HepG2 (cell line): ENCODE measurements at regions not wholly inside any gene's neighbourhood (a gene's known extent, or its start where the extent isn't known, plus 50 kb on each side); places are given as distances from the start of the nearest gene placed in this dataset.

Experiments used
- ATAC-seq: fragments of 200-7000 bp; cut with Tn5 transposase; 3 replicates; pipeline ENCODE4 v1.9.1; 2020; ENCODE audit warnings: mild to moderate bottlenecking, moderate library complexity
- BruUV-seq: library from RNA; stranded (reverse); fragments of 400-500 nt; replicated peaks from 2 replicates; lab custom pipeline; 2021; lab: Mats Ljungman, UMichigan
- CTCF ChIA-PET: fragments of 300-600 bp; formaldehyde crosslinking; extraction: SDS; loops from one replicate; lab custom pipeline; 2021; ENCODE audit warnings: low total read pairs, inconsistent platforms, low intra/inter-chr PET ratio; lab: Yijun Ruan, JAX
- POLR2A ChIA-PET: fragments of 350-600 bp; sonication (Branson Sonifier 250); formaldehyde crosslinking; loops from one replicate; lab custom pipeline; 2020; ENCODE audit warnings: antibody characterized with exemption, inconsistent platforms; lab: Yijun Ruan, JAX
- DNase-seq: peaks from one replicate; pipeline ENCODE4 v3.0.0-alpha.2; 2015; ENCODE audit warnings: low spot score
- FAIRE-seq: peaks from 3 replicates; lab custom pipeline; 2011; peaks lifted over from hg19 to GRCh38; lab: Jason Lieb, UNC
- H2AFZ ChIP-seq: one replicate; pipeline ENCODE4 v1.6.1; 2011; ENCODE audit warnings: low read length, inconsistent platforms
- H3K27ac ChIP-seq: fragments of 300-600 bp; 3 replicates; pipeline ENCODE4 v1.8.0; 2011; ENCODE audit warnings: mixed run types, mild to moderate bottlenecking, mixed read lengths, low read length, inconsistent platforms; ENCODE audit not compliant: insufficient read depth; ENCODE audit errors: extremely low read length
- H3K27me3 ChIP-seq, 2 experiments: fragments of 200-600 bp in 1 of 2; 2 replicates in 1 of 2; 3 replicates in 1 of 2; pipeline versions ENCODE4 v1.6.0 to v1.8.0; 2011; ENCODE audit warnings: low read length in 2 of 2, mild to moderate bottlenecking in 2 of 2, moderate library complexity in 2 of 2, inconsistent platforms in 1 of 2; ENCODE audit not compliant: insufficient read depth in 2 of 2, control insufficient read depth in 1 of 2
- H3K36me3 ChIP-seq, 2 experiments: fragments of 200-600 bp in 1 of 2; replicated peaks in 1 of 2; 2 replicates in 1 of 2; 3 replicates in 1 of 2; pipeline versions ENCODE4 v1.5.1 to v1.8.0; 2011; ENCODE audit warnings: low read length in 2 of 2, inconsistent platforms in 1 of 2; ENCODE audit not compliant: insufficient read depth in 2 of 2, control insufficient read depth in 1 of 2
- H3K4me1 ChIP-seq: 2 replicates; pipeline ENCODE4 v1.5.1; 2012; ENCODE audit warnings: low read length, inconsistent platforms; ENCODE audit not compliant: insufficient read depth
- H3K4me2 ChIP-seq: 2 replicates; pipeline ENCODE4 v1.6.0; 2011; ENCODE audit warnings: low read depth, low read length, inconsistent platforms
- H3K4me3 ChIP-seq, 3 experiments: fragments of 200-600 bp in 1 of 3; sonication (generic), shearing (Covaris generic) in 1 of 3; replicated peaks in 1 of 3; 2 replicates each; pipeline ENCODE4 v1.5.1; 2011 to 2016; ENCODE audit warnings: low read length in 3 of 3, inconsistent platforms in 2 of 3, low read depth in 2 of 3, mild to moderate bottlenecking in 2 of 3, control low read depth in 1 of 3, mixed read lengths in 1 of 3; ENCODE audit not compliant: insufficient read depth in 1 of 3
- H3K79me2 ChIP-seq: one replicate; pipeline ENCODE4 v1.6.1; 2011; ENCODE audit warnings: low read length, inconsistent platforms; ENCODE audit not compliant: insufficient read depth
- H3K9ac ChIP-seq: 2 replicates; pipeline ENCODE4 v1.6.0; 2011; ENCODE audit warnings: mild to moderate bottlenecking, low read depth, low read length, inconsistent platforms; ENCODE audit not compliant: insufficient read depth
- H3K9me3 ChIP-seq: 2 replicates; pipeline ENCODE4 v1.5.1; 2012; ENCODE audit warnings: mild to moderate bottlenecking, low read length
- H4K20me1 ChIP-seq: 2 replicates; pipeline ENCODE4 v1.6.0; 2011; ENCODE audit warnings: inconsistent platforms, mild to moderate bottlenecking, low read length, moderate library complexity; ENCODE audit not compliant: insufficient read depth
- ATF7-NPFF ChIP-seq: sonication (generic); formaldehyde crosslinking; IDR thresholded peaks from 2 replicates; pipeline ENCODE4 v1.8.1; 2023; ENCODE audit warnings: mild to moderate bottlenecking, low read depth, missing genetic modification reagents, moderate library complexity
- CREM ChIP-seq, 2 experiments: sonication (generic) in 1 of 2; formaldehyde crosslinking in 1 of 2; IDR thresholded peaks; 2 replicates each; pipeline versions ENCODE4 v1.4.0 to v1.6.1; 2016 to 2020; ENCODE audit warnings: antibody characterized with exemption in 1 of 2, mild to moderate bottlenecking in 1 of 2, missing genetic modification reagents in 1 of 2
- E2F1 ChIP-seq: sonication (generic); formaldehyde crosslinking; IDR thresholded peaks from 2 replicates; pipeline ENCODE4 v1.5.0; 2020; ENCODE audit warnings: missing genetic modification reagents
- EEA1 ChIP-seq: sonication (generic); formaldehyde crosslinking; IDR thresholded peaks from 2 replicates; pipeline ENCODE4 v1.5.1; 2020; ENCODE audit warnings: mild to moderate bottlenecking, missing genetic modification reagents, borderline replicate concordance
- EHMT2 ChIP-seq: fragments of 200-600 bp; sonication (generic); IDR thresholded peaks from 2 replicates; pipeline ENCODE4 v1.7.0; 2017; ENCODE audit warnings: antibody characterized with exemption, low read depth, low read length, borderline replicate concordance
- FOSL1 ChIP-seq: sonication (generic); formaldehyde crosslinking; IDR thresholded peaks from 2 replicates; pipeline ENCODE4 v1.9.0; 2021; ENCODE audit warnings: missing genetic modification reagents, borderline replicate concordance
- HHEX ChIP-seq: IDR thresholded peaks from 2 replicates; pipeline ENCODE4 v1.6.1; 2016; ENCODE audit warnings: control low read depth
- HMG20B ChIP-seq: conservative IDR thresholded peaks from 2 replicates; pipeline ENCODE4 v1.6.1; 2016; ENCODE audit warnings: missing genetic modification reagents, missing compliant biosample characterization
- ZNF281 ChIP-seq: sonication (generic); formaldehyde crosslinking; IDR thresholded peaks from 2 replicates; pipeline ENCODE4 v1.4.0; 2020; ENCODE audit warnings: missing genetic modification reagents, borderline replicate concordance
- ZNF292 ChIP-seq: sonication (generic); formaldehyde crosslinking; IDR thresholded peaks from 2 replicates; pipeline ENCODE4 v1.8.1; 2022; ENCODE audit warnings: mild to moderate bottlenecking, low read depth, missing genetic modification reagents, borderline replicate concordance
- ZNF382 ChIP-seq: sonication (generic); formaldehyde crosslinking; IDR thresholded peaks from 2 replicates; pipeline ENCODE4 v1.5.0; 2020; ENCODE audit warnings: missing genetic modification reagents, mild to moderate bottlenecking, borderline replicate concordance
- ZNF629 ChIP-seq: sonication (generic); formaldehyde crosslinking; conservative IDR thresholded peaks from 2 replicates; pipeline ENCODE4 v1.5.0; 2020; ENCODE audit warnings: missing genetic modification reagents
- ZNF777 ChIP-seq: sonication (generic); formaldehyde crosslinking; IDR thresholded peaks from 2 replicates; pipeline ENCODE4 v1.4.0; 2020; ENCODE audit warnings: missing genetic modification reagents
- ZNF839 ChIP-seq: sonication (generic); formaldehyde crosslinking; IDR thresholded peaks from 2 replicates; pipeline ENCODE4 v1.4.0; 2020; ENCODE audit warnings: missing genetic modification reagents, mild to moderate bottlenecking, borderline replicate concordance
- ZSCAN30 ChIP-seq: sonication (generic); formaldehyde crosslinking; IDR thresholded peaks from 2 replicates; pipeline ENCODE4 v1.5.0; 2020; ENCODE audit warnings: mild to moderate bottlenecking, missing genetic modification reagents
- WGBS: methylation state at CpG from one replicate; pipeline ENCODE4 v1.1.6; 2017; ENCODE audit warnings: low lambda C conversion rate; 5-methylcytosine and 5-hydroxymethylcytosine counted together
- in situ Hi-C: cut with HindIII; loops from 2 replicates; pipeline ENCODE4 v1.10.0; 2017; ENCODE audit warnings: low pct_unique_long_range_greater_than_20kb; ENCODE audit not compliant: extremely low pct_ligation_motif_present
- intact Hi-C: fragments of 100-400 bp; cut with micrococcal nuclease; formaldehyde crosslinking; loops from one replicate; pipeline ENCODE4 v1.10.0; 2022; ENCODE audit not compliant: unreplicated experiment

- in situ Hi-C loops: no loop called here
- CTCF ChIA-PET: no interaction called here
- Histone ChIP-seq H3K27ac (no peak overlapping the region), H3K36me3 (no peaks in the 10 kb centered on the region), H3K4me1 (no peaks in the 10 kb centered on the region), H3K4me2 (no peak overlapping the region), H3K4me3 (no peak overlapping the region), H3K79me2 (no peaks in the 10 kb centered on the region), H3K27me3 (no peaks in the 10 kb centered on the region), H3K9ac (no peak overlapping the region), H3K9me3 (peaks cover 54% of the 10 kb centered on the region), H4K20me1 (no peaks in the 10 kb centered on the region), H2AFZ (no peak overlapping the region)
- intact Hi-C loops: no loop called here
- ATAC-seq (no peak), FAIRE-seq (no peak), DNase-seq (no peak)
- no peak for TF ChIP-seq HHEX (CRISPR knock-in tag)
- TF ChIP-seq ZNF777 (CRISPR knock-in tag): no peak
- TF ChIP-seq ZSCAN30 (CRISPR knock-in tag): no peak
- POLR2A ChIA-PET: no interaction called here
- BruUV-seq: no TSS peak
Observed at GRCh38 chr21:26408511-26408910, 164.6 kb downstream of the CYYR1 start.

GRCh38 chr21:26406526-26406925 lies 166.6 kb downstream of the CYYR1 start:
- no peaks in the 10 kb centered on the region for H3K4me1 ChIP-seq
- no peak for ATAC-seq
- no peaks in the 10 kb centered on the region for H3K27me3 ChIP-seq
- H3K4me3 ChIP-seq: no peak overlapping the region
- H3K4me2 ChIP-seq: no peak overlapping the region
- CTCF ChIA-PET: no interaction called here
- FAIRE-seq: no peak
- H3K79me2 ChIP-seq: no peaks in the 10 kb centered on the region
- in situ Hi-C loops (no loop called here), intact Hi-C loops (no loop called here)
- POLR2A ChIA-PET: no interaction called here
- no TSS peak for BruUV-seq
- no peak overlapping the region for H3K27ac ChIP-seq
- no peak for DNase-seq
- no peak overlapping the region for H3K9ac ChIP-seq
- H3K36me3 ChIP-seq: no peaks in the 10 kb centered on the region
- 0% methylated on average over 1 of the region's 1 CpG for WGBS
- peaks cover 64% of the 10 kb centered on the region for H3K9me3 ChIP-seq
- H2AFZ ChIP-seq: no peak overlapping the region
- no peaks in the 10 kb centered on the region for H4K20me1 ChIP-seq
- no peak for TF ChIP-seq ZNF382 (CRISPR knock-in tag)
- TF ChIP-seq ZNF292 (CRISPR knock-in tag): no peak
- TF ChIP-seq ZNF629 (CRISPR knock-in tag): no peak
- no peak for TF ChIP-seq CREM (IDR thresholded peaks at IDR 0.05)
- TF ChIP-seq CREM (CRISPR knock-in tag; IDR thresholded peaks at IDR 0.05): no peak
- no peak for TF ChIP-seq ZNF281 (CRISPR knock-in tag)
- TF ChIP-seq ATF7-NPFF (CRISPR knock-in tag): no peak
- no peak for TF ChIP-seq EHMT2
- TF ChIP-seq EEA1: no peak
- no peak for TF ChIP-seq E2F1 (CRISPR knock-in tag)
- TF ChIP-seq HMG20B (CRISPR knock-in tag): no peak
- TF ChIP-seq ZNF839 (CRISPR knock-in tag): no peak
- TF ChIP-seq FOSL1 (CRISPR knock-in tag): no peak
